ENCODE measurements at regions not wholly inside any gene's neighbourhood (a gene's known extent, or its start where the extent isn't known, plus 50 kb on each side); places are given as distances from the start of the nearest gene placed in this dataset.

DNA sequence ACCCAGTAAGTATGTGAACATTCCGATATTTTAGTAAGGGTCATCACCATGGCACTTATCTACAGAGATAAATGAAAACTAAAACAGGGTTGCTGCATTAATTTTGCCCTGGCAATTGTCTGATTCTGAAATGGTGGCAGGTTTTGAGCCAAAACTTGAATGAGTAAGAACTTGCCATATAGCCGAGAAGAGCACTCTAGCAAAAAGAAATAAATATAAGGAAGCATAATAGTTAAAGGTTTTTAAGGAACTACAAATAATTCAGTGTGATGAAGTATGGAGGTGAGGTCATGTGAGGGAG, 68.5 kb upstream of the BTN3A2 start:
- H3K27me3 Mint-ChIP-seq (ENCODE audit: low read depth) = no peaks in the 10 kb centered on the region
- no peaks in the 10 kb centered on the region for H3K36me3 Mint-ChIP-seq (ENCODE audit: insufficient read depth)
- no peaks in the 10 kb centered on the region for H3K9me3 Mint-ChIP-seq
- ATAC-seq = no peak
- peaks cover 13% of the 10 kb centered on the region for H3K4me1 Mint-ChIP-seq (ENCODE audit: low read depth)
- no peak overlapping the region for H3K4me3 Mint-ChIP-seq
- no peak for DNase-seq

DNA sequence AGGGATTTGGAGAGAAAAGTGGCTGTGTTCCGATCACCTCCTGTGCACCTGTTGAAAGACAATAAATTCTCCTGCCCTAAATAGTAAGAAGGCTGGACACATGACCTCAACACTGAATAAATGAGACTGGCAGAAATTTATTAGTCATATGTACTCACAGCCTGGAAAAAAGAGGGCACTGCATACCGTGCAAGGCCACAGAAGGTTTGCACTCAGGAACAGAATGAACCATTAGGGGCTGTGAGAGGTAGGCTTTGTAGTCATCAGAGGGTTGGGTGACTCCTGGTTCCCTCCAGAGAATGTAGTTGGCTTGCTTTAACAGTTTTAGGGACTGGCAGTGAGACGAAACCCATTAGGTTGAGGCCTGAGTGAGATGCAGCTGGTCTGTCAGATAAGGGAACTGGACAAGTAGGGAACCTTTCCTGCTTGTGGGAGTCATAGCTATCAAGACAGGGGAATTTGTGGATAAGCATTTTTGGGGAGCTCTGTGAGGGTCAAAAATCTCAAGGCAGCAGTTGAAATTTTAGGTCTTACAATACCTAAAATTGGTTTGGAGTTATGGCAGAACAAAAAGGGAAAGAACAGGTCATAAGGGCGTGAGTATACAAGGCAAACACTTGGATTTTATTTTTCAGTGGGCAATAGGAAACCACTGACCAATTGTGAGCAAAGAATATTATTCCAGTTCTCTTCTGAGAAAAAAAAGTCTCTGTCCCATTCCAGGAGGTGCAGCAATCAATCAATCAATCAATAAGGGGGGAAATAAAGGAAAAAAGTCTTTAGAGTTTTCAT, 67.9 kb upstream of the BTN3A2 start:
- ATAC-seq (no peak), DNase-seq (no peak)
- no peaks in the 10 kb centered on the region for H3K9me3 Mint-ChIP-seq
- H3K4me3 Mint-ChIP-seq = no peak overlapping the region
- H3K36me3 Mint-ChIP-seq (ENCODE audit: insufficient read depth) = no peaks in the 10 kb centered on the region
- H3K27me3 Mint-ChIP-seq (ENCODE audit: low read depth) = no peaks in the 10 kb centered on the region
- peaks cover 16% of the 10 kb centered on the region for H3K4me1 Mint-ChIP-seq (ENCODE audit: low read depth)

DNA sequence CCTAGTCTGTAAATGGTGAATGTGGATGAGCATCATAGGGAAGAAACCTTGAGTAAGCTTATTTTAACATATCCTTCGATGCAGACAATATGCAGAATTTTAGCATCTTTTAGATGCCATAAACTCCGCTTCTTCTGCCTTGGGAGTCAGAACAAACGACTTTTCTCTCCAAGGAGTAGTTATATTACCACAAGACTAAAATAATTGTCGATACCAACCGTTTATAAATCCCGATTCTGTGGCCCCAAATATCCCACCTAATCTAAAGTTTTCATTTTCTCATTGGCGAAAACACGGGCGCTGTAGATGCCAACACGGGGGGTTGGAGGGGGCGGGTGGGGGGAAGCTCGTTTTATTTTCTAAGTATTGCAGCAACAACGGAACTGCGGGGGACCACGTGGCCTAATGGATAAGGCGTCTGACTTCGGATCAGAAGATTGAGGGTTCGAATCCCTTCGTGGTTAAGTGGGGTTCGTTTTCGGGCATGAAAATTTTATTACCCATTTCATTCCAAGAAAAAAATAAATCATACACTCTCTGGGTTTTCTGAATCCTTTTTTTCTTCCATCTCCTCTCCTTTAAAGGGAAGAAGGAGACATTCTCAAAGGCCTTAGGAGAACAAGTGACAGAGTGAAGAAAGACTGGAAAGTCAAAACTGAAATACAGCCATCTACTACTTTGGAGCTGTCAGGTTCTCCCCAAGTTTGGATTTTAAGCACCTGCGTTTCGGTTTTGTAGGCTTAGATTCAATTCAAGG, 65.5 kb upstream of the BTN3A2 start:
- no peak for DNase-seq
- Mint-ChIP-seq H3K4me1 (ENCODE audit: low read depth) (peaks cover 19% of the 10 kb centered on the region), H3K36me3 (ENCODE audit: insufficient read depth) (no peaks in the 10 kb centered on the region), H3K9me3 (no peaks in the 10 kb centered on the region), H3K4me3 (no peak overlapping the region), H3K27me3 (ENCODE audit: low read depth) (no peaks in the 10 kb centered on the region)
- ATAC-seq = no peak

DNA sequence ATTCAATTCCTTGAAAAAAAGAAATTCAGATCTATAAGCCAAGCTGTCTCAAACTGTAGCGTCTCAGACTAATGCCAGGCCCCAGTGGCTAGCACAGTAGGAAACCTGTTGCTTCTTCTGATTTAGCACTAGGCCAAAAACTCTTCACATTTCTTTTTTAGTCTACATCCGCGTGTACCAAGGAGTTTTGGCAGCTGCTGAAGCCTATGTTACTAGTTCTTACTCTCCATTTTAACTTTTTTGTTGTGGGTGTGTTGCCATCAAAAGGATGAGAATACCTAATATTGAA, 65.0 kb upstream of the BTN3A2 start:
- Mint-ChIP-seq H3K36me3 (ENCODE audit: insufficient read depth) (no peaks in the 10 kb centered on the region), H3K27me3 (ENCODE audit: low read depth) (no peaks in the 10 kb centered on the region), H3K9me3 (no peaks in the 10 kb centered on the region), H3K4me3 (no peak overlapping the region), H3K4me1 (ENCODE audit: low read depth) (peaks cover 21% of the 10 kb centered on the region)
- ATAC-seq (no peak), DNase-seq (no peak)

DNA sequence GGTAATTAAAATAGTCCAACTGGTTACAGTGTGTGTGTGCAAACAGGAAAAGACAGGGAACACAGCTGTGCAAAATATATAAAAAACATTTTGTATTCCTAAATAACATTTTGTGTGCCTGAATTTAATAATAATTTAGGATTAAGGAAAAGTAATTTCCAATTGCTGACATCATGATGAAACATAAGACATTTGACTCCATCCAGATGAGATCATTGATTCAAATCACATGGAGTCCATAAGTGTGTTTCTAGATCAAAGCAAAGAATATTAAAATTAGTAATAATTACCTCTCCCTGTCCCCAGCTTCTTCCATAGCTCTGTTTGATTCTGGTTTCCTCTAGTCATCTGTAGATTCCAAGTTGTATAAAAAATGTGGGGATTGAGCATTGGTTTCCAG, 64.6 kb upstream of the BTN3A2 start:
- Mint-ChIP-seq H3K36me3 (ENCODE audit: insufficient read depth) (no peaks in the 10 kb centered on the region), H3K4me3 (no peak overlapping the region), H3K9me3 (no peaks in the 10 kb centered on the region), H3K27me3 (ENCODE audit: low read depth) (no peaks in the 10 kb centered on the region), H3K4me1 (ENCODE audit: low read depth) (peaks cover 24% of the 10 kb centered on the region)
- ATAC-seq (no peak), DNase-seq (no peak)

DNA sequence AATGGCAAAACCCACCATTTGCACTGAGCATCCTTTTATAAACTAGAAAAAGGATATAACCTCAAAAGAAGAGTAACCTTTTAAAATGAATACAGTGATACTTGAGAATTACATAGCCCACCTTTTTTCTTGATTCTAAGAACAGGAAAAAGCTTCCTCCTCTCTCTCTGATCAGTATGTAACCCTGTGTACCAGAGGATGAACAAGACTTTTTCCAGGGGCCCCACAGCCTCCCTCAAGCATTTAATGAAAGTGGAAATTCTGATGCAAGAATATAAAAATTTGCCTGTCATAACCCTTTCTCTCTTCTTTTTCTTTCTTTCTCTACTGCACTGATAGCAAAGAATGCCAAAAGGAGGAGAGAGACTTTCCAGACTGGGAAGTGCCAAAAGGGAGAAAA, 64.2 kb upstream of the BTN3A2 start:
- DNase-seq (no peak), ATAC-seq (no peak)
- H3K9me3 Mint-ChIP-seq = no peaks in the 10 kb centered on the region
- H3K4me3 Mint-ChIP-seq = no peak overlapping the region
- no peaks in the 10 kb centered on the region for H3K27me3 Mint-ChIP-seq (ENCODE audit: low read depth)
- peaks cover 25% of the 10 kb centered on the region for H3K4me1 Mint-ChIP-seq (ENCODE audit: low read depth)
- H3K36me3 Mint-ChIP-seq (ENCODE audit: insufficient read depth) = no peaks in the 10 kb centered on the region

DNA sequence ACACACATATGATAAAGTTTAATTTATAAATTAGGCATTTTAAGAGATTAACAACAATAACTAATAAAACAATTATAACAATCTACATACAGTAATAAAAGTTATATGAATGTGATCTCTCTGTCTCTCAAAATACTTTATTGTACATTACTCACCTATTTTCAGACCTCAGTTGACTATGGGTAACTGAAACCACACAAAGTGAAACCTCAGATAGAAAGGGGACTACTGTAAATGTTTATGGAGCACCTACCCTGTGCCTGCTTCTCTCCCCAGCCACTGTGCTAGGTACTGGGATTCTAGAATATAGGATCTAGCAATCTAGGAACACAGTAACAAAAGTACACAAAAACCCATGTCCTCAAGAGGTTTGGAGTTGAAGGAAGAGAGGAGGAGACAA, 63.4 kb upstream of the BTN3A2 start:
- ATAC-seq = peak; percentile 44 to 60
- H3K4me3 Mint-ChIP-seq = no peak overlapping the region

DNA sequence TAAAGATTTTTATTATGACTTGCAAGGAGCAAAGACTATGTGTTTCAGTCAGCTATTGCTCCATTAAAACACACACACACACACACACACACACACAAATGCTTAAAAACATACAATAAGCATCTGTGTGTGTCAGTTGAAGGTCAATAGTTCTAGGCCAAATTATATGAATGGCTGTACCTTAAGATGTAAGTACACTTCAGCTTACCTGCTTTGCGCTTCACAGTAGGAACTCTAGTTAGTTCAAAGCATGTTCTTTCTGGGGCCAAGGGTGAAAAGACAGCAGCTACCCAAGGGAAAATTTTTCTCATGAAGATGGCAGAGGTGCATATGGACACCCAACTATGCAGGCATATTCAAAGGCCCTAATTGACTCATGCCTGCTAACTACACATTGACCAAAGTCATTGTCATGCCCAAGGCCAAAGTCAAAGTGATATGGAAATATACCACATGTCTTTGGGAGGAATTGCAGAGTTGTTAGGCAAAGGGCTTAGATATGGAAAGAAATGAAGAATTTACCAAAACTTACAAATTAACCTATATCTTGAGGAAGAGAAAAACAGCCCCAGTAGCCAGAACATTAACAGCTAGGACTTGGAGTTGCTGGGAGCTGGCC, 61.9 kb upstream of the BTN3A2 start:
- Mint-ChIP-seq H3K4me3 (no peak overlapping the region), H3K9me3 (no peaks in the 10 kb centered on the region), H3K36me3 (ENCODE audit: insufficient read depth) (no peaks in the 10 kb centered on the region), H3K27me3 (ENCODE audit: low read depth) (no peaks in the 10 kb centered on the region), H3K4me1 (ENCODE audit: low read depth) (peaks cover 30% of the 10 kb centered on the region)
- DNase-seq = no peak
- no peak for ATAC-seq

More for the DNA sequence above, 63.4 kb upstream of the BTN3A2 start:
- H3K27me3 Mint-ChIP-seq (ENCODE audit: low read depth) = no peaks in the 10 kb centered on the region
- no peak for DNase-seq
- H3K36me3 Mint-ChIP-seq (ENCODE audit: insufficient read depth) = no peaks in the 10 kb centered on the region
- no peaks in the 10 kb centered on the region for H3K9me3 Mint-ChIP-seq
- peaks cover 26% of the 10 kb centered on the region for H3K4me1 Mint-ChIP-seq (ENCODE audit: low read depth)

DNA sequence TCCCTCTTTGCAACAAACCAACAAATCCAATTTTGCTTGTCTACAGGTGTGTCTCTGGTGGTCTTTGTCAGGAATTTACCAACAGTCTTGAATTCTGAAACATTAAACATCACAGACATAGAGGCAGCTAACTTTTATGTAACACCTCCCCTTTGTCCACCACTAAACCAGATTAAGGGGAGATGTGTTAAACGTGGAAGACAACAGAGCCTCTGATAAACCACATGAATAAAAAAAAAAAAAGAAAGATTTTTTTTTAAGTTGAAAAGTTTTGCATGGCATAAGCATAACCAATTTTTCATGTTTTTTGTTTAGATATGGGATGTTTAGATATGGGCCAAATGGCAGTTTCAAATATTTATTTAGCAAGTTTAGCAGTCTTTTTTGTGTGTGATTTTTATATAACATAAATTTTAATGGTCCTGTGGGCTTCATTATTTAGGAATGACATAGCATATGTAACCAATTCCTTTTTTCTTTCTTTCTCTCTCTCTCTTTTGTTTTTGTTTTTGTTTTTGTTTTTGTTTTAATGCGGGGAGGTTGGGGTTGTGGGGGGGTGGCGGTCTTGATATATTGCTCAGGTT, 60.7 kb upstream of the BTN3A2 start:
- Mint-ChIP-seq H3K4me1 (ENCODE audit: low read depth) (peaks cover 30% of the 10 kb centered on the region), H3K27me3 (ENCODE audit: low read depth) (no peaks in the 10 kb centered on the region), H3K9me3 (no peaks in the 10 kb centered on the region), H3K36me3 (ENCODE audit: insufficient read depth) (no peaks in the 10 kb centered on the region), H3K4me3 (peak overlapping the region; percentile 83)
- DNase-seq (no peak), ATAC-seq (no peak)

DNA sequence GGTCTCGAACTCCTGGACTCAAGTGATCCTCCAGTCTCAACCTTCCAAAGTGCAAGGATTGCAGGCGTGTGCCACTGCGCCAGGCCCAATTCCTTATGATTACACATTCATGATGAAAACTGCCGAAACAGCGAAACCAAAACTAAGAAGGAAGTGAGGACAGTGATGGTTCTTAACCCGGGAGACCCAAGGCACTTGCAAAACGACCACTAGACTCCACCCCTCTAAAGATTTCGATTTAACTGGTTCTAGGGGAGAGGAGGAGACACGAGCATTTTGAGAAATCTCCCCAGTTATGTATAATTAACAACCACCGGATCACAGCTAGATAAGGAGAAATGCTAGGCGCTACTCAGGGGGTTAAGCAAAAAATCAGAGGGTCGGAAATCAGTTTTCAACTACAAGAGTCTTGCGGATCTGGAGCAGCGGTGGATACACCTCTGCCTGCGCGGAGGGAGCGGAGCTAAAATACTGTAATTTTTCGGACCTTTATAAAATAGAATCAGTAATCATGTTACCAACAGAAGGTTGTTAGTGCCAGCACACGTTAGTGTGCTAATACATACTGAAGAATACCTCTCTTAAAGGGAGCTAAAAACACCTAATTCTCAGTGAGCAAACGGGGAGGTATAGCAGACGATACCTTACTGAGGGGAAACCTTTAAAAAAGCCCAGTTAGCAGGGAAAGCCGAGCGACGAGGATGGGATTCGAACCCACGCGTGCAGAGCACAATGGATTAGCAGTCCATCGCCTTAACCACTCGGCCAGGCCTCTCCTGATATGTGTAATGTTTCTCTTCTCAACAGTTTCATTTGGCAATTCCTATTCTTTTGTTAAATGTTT, 60.0 kb upstream of the BTN3A2 start:
- Mint-ChIP-seq H3K4me1 (ENCODE audit: low read depth) (peaks cover 37% of the 10 kb centered on the region), H3K36me3 (ENCODE audit: insufficient read depth) (no peaks in the 10 kb centered on the region), H3K4me3 (peak overlapping the region; percentile 83), H3K9me3 (no peaks in the 10 kb centered on the region), H3K27me3 (ENCODE audit: low read depth) (no peaks in the 10 kb centered on the region)
- ATAC-seq (peak; percentile 46 to 71), DNase-seq (peak; percentile 54)

DNA sequence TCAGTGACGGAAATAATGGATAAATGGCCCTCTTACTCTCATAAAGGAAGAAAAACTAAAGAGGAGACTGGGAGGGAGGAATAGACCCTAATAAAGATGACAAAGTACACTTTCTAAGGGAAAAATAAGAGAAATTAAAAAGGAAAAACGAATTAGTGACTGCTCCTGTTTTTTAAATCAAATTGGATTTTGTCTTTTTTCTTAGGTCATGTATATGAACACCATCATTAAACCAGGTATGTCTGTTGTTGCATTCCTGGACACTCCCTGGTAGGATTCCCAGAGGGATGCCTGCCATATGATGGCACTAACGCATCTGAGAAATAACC, 59.4 kb upstream of the BTN3A2 start:
- Mint-ChIP-seq H3K27me3 (ENCODE audit: low read depth) (no peaks in the 10 kb centered on the region), H3K36me3 (ENCODE audit: insufficient read depth) (no peaks in the 10 kb centered on the region), H3K9me3 (no peaks in the 10 kb centered on the region), H3K4me3 (peak overlapping the region; percentile 83), H3K4me1 (ENCODE audit: low read depth) (peaks cover 40% of the 10 kb centered on the region)
- no peak for ATAC-seq
- no peak for DNase-seq

DNA sequence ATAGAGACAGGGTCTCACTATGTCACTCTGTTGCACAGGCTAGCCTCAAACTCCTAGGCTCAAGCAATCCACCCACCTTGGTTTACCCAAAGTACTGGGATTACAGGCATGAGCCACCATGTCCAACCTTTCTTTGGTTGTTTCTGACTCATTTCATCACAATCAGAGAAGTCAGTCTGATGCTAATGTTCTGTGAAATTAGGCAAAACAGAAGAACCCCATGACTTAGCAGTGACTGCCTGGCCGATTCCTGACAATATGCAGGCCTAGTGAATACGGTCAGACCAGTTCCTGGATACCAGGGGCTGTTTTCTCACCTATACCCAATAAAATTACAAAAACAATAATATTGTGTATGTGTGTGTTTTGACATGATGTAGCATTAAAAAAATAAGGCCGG, 58.8 kb upstream of the BTN3A2 start:
- Mint-ChIP-seq H3K9me3 (no peaks in the 10 kb centered on the region), H3K4me1 (ENCODE audit: low read depth) (peaks cover 39% of the 10 kb centered on the region), H3K4me3 (no peak overlapping the region), H3K36me3 (ENCODE audit: insufficient read depth) (no peaks in the 10 kb centered on the region), H3K27me3 (ENCODE audit: low read depth) (no peaks in the 10 kb centered on the region)
- DNase-seq (no peak), ATAC-seq (no peak)

DNA sequence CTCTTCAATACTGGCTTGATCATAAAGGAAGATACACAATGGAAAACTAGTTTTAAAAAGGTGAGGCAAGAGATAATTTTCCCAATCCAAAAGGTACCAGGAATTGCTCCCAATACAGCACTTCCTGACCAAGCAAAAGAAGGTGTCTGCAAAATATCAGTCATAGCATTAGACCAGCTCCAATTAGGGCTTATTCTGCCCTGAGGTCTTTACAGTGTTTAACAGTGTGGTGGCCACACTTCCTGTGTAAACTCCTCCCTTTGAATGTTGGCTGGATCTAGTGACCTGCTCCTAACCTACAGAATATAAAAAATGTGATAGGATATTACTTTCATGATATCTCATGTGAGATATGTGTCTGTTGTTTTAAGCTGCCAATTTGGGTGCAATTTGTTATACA, 57.1 kb upstream of the BTN3A2 start:
- no peak overlapping the region for H3K4me3 Mint-ChIP-seq
- ATAC-seq (no peak), DNase-seq (no peak)
- H3K9me3 Mint-ChIP-seq = no peaks in the 10 kb centered on the region
- H3K36me3 Mint-ChIP-seq (ENCODE audit: insufficient read depth) = no peaks in the 10 kb centered on the region
- H3K27me3 Mint-ChIP-seq (ENCODE audit: low read depth) = no peaks in the 10 kb centered on the region
- peaks cover 50% of the 10 kb centered on the region for H3K4me1 Mint-ChIP-seq (ENCODE audit: low read depth)

DNA sequence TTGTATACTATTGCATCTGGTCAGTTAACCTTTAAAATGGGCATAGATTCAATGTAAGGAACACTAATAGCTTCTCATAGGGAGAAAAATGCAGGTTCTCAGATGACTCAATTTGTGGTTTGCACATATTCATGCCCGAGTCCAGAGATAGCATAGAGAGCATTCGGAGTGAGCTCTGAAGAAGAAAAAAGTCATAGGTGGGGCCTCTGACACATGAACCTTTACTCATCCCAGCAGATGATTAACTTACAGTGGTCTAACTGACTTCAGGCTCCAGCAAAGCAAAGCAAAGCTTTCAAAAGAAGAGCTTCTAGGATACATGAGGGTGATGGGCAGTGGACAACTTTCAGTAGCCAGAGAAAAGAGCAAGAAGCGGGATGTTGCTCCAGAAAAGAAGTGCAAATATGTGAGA, 55.3 kb upstream of the BTN3A2 start:
- H3K9me3 Mint-ChIP-seq = no peaks in the 10 kb centered on the region
- H3K27me3 Mint-ChIP-seq (ENCODE audit: low read depth) = no peaks in the 10 kb centered on the region
- H3K4me1 Mint-ChIP-seq (ENCODE audit: low read depth) = peaks cover 49% of the 10 kb centered on the region
- no peaks in the 10 kb centered on the region for H3K36me3 Mint-ChIP-seq (ENCODE audit: insufficient read depth)
- peak; percentile 55 to 56 for ATAC-seq
- no peak overlapping the region for H3K4me3 Mint-ChIP-seq
- DNase-seq = no peak
